MM.1S (cell line): ENCODE measurements at regions not wholly inside any gene's neighbourhood (a gene's known extent, or its start where the extent isn't known, plus 50 kb on each side); places are given as distances from the start of the nearest gene placed in this dataset.

Experiments used
- EZH2 ChIP-seq: fragments of 300-600 bp; sonication (generic); optimal IDR thresholded peaks from 2 replicates; pipeline ENCODE3; 2017; ENCODE audit warnings: low read depth, mild to moderate bottlenecking, antibody characterized with exemption, low read length, mixed read lengths
- TF ChIP-seq, protein P1 (sequence below): fragments of 300-600 bp; sonication (generic); IDR thresholded peaks from 2 replicates; pipeline ENCODE4 v1.5.1; 2016; ENCODE audit warnings: antibody characterized with exemption, low read length, mixed read lengths

DNA sequence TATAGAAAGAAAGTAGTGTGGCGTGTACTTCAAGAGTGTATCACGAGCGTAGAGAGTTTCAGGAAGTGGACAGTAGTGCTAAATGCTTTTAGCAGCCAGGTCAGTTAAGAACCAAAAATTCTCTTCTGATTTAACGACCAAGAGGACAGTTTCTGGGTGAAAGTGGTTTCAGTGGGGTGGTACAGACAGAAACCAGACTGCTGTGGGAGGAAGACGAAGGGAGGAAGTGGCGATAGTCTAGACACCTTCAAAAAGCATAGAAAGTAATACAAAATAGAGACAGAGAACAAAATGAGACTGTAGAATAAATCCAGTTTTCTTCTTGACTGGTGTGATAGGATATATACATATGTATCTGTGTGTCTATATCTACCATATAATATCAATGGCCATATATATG, 93.5 kb downstream of the MBL2 start:
- TF ChIP-seq, protein P1, sequence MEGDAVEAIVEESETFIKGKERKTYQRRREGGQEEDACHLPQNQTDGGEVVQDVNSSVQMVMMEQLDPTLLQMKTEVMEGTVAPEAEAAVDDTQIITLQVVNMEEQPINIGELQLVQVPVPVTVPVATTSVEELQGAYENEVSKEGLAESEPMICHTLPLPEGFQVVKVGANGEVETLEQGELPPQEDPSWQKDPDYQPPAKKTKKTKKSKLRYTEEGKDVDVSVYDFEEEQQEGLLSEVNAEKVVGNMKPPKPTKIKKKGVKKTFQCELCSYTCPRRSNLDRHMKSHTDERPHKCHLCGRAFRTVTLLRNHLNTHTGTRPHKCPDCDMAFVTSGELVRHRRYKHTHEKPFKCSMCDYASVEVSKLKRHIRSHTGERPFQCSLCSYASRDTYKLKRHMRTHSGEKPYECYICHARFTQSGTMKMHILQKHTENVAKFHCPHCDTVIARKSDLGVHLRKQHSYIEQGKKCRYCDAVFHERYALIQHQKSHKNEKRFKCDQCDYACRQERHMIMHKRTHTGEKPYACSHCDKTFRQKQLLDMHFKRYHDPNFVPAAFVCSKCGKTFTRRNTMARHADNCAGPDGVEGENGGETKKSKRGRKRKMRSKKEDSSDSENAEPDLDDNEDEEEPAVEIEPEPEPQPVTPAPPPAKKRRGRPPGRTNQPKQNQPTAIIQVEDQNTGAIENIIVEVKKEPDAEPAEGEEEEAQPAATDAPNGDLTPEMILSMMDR: no peak
- TF ChIP-seq EZH2: no peak
